Dedifferentiated amniotic fluid mesenchymal stem cell (primary cell): ENCODE measurements at regions not wholly inside any gene's neighbourhood (a gene's known extent, or its start where the extent isn't known, plus 50 kb on each side); places are given as distances from the start of the nearest gene placed in this dataset.

Experiments used
- DNase-seq: peaks from one replicate; pipeline ENCODE4 v3.0.0-alpha.2; 2016; ENCODE audit errors: extremely low spot score

DNA sequence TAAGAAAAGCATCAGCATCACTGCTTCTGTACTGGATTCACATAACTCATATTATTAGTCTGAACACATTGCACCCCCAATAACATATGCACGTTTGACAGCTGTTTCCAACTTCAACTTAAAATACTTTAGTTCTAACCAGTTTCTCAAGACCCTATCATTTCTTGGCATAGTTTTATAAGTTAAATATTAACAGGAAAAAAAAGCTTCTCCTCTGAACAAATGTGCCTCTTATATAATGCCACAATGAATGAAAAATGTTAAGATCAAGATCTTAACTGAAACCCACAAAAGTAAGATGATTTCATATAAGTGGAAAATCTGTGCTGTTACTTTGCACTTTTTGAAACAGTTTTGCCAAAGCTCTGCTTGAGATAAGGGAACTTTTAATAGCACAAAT, 652.8 kb upstream of the FAM241A start:
- DNase-seq, result peak; percentile 20

DNA sequence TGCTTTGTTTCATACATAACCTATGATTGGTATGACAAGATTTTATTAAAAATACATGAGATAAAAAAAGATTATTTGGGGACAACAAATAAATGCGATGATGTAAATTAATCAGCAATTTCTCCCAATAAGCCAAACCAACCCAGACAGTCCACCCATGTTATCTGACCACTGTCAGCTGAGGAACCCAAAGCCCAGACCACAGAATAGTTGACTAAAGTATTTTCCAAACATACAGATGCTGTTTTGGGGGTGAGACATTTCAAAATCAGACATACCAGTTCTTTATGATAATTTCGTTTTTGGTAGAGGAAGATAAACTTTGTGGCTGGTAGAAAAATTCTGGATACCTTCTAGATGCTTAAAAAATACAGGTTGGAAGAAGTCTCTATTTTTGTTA, 650.8 kb upstream of the FAM241A start:
- DNase-seq, result no peak

GRCh38 chr4:111494971-111495370, 650.3 kb upstream of the FAM241A start:
- DNase-seq, result peak; percentile 33

DNA sequence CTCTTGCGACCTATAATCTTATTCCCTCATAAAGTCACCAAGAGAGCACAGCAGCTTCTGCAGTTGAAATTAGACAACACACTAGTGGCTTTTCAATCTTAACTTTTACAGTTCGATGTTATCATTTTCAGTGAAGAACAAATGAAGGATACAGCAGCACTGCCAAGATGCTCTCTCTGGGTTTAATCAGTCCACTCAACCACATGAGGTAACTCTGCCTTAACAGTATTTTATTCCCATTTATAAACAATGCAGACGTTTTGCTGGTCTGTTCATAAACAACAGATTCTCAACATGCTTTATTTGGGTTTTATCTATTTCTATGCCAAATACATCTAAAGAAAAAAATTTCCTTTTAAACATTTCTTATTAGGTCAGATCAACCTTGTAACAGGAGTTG, 646.0 kb upstream of the FAM241A start:
- DNase-seq, result no peak

- DNase-seq, result no peak
Observed at GRCh38 chr4:111499706-111500105, 645.5 kb upstream of the FAM241A start.

GRCh38 chr4:111500858-111501257, 644.4 kb upstream of the FAM241A start:
- DNase-seq, result no peak

DNA sequence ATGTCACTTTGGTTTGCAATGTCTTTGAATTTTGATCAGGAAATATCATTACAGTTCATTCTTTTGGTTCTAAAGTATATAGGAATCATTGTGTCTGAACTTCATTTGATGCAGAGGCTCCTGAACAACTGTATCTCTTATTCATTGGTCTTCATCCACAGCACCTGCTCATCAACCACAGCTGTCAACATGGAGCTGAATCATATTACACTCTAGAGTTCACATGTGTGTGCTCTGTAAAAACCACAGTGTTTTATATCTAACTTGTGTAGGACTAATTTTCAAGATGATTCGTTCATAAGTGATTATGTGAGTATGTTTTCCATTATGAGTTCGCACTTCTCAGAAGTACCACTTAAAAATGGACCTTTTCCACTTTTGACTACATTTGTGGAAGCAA, 643.3 kb upstream of the FAM241A start:
- no peak for DNase-seq

GRCh38 chr4:111502626-111503025, 642.6 kb upstream of the FAM241A start:
- no peak for DNase-seq

DNA sequence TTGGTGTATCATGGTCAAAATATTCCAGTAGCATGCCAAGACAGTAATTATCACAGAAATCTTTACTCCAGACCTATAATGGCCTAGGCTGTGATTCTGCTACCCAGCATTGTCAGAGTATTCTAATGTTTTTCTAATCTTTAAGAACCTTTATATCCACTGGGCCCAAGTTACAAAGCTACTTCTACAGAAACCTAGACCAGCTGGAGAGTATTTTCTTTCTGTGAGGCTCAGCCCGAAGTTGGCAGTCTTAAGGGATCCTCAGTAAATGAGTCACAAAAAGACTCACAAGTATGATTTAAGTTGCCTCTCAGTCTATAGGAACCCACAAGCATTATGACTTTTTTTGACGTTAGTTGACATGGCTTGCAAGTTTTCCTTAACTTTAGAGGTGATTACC, 638.5 kb upstream of the FAM241A start:
- DNase-seq, result peak; percentile 61

- no peak for DNase-seq
Observed at GRCh38 chr4:111510535-111510934, 634.7 kb upstream of the FAM241A start.

GRCh38 chr4:111512081-111512783, 633.0 kb upstream of the FAM241A start:
- DNase-seq, result peak; percentile 96

GRCh38 chr4:111519683-111520082, 625.6 kb upstream of the FAM241A start:
- DNase-seq, result no peak

- no peak for DNase-seq
Observed at GRCh38 chr4:111530446-111530845, 614.8 kb upstream of the FAM241A start.

DNA sequence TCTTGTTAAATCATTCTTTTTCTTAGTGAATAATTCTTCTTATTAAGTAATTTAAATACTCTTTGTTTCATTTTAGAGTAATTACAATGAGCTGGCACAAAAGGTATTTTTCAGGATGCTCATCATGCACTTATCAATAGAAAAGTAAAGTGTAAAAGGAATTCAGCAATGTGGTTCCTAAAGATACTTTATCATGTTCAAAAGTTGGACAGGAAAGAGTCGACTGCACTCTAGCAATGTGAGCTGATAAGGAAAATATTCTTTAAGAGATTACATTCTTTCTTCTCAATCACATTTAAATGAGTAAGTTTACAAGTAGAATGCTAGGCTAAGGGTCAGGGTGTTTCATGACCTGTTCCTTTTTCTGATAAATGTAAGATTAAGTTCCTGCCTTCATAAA, 609.5 kb upstream of the FAM241A start:
- DNase-seq, result no peak

DNA sequence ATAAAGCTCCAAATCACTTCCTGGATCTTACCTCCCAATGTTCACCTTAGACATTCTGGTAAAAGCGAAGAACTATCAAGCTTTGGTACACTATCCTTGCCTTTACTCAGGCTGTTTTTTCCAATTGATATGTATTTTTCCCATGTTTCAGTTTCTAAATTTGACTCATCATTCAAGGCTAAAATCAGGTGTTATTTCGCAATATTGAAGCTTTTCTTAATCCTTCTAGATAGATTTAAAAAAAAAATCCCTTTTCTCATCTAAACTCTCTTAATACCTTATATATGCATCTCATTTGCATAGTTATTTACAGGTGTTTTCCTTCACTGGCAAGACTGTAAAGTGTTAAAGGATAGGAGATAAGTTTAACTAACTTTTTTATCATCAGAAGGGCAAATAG, 608.1 kb upstream of the FAM241A start:
- DNase-seq, result no peak

GRCh38 chr4:111537871-111538270, 607.4 kb upstream of the FAM241A start:
- no peak for DNase-seq

GRCh38 chr4:111540671-111541070, 604.6 kb upstream of the FAM241A start:
- DNase-seq, result no peak

DNA sequence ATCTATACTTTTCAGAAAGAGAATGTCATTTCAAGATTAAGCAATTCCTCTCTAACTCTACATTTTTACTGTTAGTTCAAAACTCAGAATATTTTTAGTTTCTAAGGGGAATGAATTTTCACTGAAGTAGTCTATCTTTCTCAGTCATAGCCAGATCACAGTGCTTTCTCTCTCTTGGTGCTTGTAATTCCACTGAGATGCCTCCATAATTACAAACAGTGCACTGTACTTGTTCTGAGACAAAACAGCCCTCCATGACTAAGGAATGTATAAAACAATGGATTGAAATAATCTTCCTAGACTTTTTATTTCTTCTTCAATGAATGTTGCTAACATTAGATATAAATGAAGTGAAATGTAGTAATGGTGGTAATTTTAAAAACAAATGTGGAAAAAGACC, 603.2 kb upstream of the FAM241A start:
- no peak for DNase-seq

GRCh38 chr4:111546881-111547280, 598.4 kb upstream of the FAM241A start:
- no peak for DNase-seq

- DNase-seq, result no peak
Observed at GRCh38 chr4:111556141-111556781, 589.0 kb upstream of the FAM241A start.

- no peak for DNase-seq
Observed at GRCh38 chr4:111556851-111557250, 588.4 kb upstream of the FAM241A start.

DNA sequence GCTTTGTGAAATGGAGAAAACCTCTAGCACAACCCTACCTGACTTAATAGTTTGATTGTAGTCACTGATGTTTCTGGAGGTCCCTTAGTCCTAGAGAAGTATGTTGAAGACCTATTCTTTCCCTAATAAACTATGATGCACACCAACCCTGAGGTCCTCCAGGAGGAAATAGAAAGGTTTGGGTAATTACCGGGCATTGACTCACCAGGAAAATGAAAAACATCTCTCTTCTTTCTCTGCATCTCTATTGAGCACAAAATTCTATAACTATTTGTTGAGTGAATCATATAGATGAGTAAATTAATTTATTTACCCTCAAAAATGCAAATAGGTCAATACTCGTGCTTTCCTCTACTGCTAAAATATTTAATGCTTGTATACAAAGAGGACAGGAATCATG, 582.4 kb upstream of the FAM241A start:
- DNase-seq, result no peak

DNA sequence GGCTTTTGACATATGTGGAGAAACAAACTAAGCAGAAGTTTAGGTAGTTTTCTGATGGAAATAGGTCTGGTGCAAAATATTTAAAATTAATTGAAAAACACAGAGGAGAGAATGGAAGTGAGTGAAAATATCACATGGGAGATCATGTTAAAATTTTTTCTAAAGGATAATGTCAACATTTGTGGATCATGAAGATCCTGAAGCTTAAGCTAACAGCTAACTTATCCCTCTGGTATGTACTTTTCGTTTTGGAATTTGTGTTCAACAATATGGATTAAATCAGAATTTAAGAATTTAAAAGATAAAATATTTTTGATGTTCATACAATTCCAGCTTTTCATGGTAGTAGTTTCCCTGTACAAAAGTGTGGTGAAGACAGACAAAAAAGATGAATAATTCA, 572.8 kb upstream of the FAM241A start:
- DNase-seq, result peak; percentile 17

GRCh38 chr4:111573386-111573785, 571.9 kb upstream of the FAM241A start:
- DNase-seq, result no peak
